ENCODE measurements at regions not wholly inside any gene's neighbourhood (a gene's known extent, or its start where the extent isn't known, plus 50 kb on each side); places are given as distances from the start of the nearest gene placed in this dataset.
A peak's percentile ranks its signal among the peaks of the same experiment; 100 is the strongest.

DNA sequence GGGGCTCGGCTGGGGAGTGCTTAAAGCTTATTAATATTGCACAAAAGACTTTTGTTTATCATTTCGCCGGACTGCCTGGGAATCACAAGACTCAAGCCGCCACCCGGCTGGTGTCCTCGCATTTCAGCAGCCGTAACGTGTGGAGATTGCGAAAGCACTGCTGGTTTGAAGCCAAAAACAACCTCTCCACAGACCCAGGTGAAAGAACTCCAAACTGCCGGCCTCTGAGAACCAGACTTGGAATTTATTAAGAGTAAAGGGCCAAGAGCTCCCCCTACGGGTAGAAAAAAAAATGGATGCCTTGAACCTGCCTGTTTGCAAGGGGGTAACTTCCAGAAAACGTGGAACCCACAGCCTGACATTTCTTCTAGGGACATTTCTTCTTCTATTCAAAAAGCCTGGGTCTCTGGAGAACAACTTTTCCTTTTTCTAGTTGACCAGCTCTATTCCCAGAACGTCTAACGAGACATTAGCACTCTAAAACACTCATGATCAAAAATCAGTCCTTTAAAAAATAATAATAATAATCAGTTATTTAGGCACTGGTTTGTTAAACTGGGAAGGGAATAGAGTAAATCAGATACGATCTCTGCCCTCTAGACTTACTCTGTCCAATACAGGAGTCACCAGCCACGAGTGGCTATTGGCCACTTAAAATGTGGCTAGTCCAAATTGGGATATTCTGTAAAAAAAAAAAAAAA is 216.3 kb downstream of the C1D start:
- Histone ChIP-seq H3K27me3 (ENCODE audit: control insufficient read depth in 1 of 2, insufficient read depth in 2 of 2, low read length in 2 of 2) (0 out of 5 replicates have a peak, but pooled peaks cover 0 to 3% of the 10 kb centered on the region in 2 experiments), H3K79me2 (ENCODE audit: insufficient read depth, low read length) (no peaks in the 10 kb centered on the region), H3K36me3 (replicated peaks in 1 of 2; ENCODE audit: control insufficient read depth in 1 of 2, insufficient read depth in 2 of 2, low read length in 2 of 2) (no peaks in the 10 kb centered on the region), H2AFZ (ENCODE audit: low read length) (no peak overlapping the region), H4K20me1 (ENCODE audit: insufficient read depth, low read length) (no peaks in the 10 kb centered on the region), H3K9ac (ENCODE audit: insufficient read depth, low read depth, low read length) (no peak overlapping the region), H3K9me3 (ENCODE audit: low read length) (no peaks in the 10 kb centered on the region), H3K27ac (ENCODE audit: extremely low read length, insufficient read depth, low read length) (no peak overlapping the region), H3K4me2 (ENCODE audit: low read depth, low read length) (peak overlapping the region; percentile 67), H3K4me1 (ENCODE audit: insufficient read depth, low read length) (peaks cover 7% of the 10 kb centered on the region), H3K4me3 (replicated peaks in 1 of 3; ENCODE audit: insufficient read depth in 1 of 3, low read depth in 2 of 3, low read length in 3 of 3) (peak overlapping the region in 1 of 3 experiments; percentile 0; a peak in 1 of 6 replicates)
- ChIA-PET POLR2A (no interaction called here), CTCF (ENCODE audit: low intra/inter-chr PET ratio, low total read pairs) (no interaction called here)
- in situ Hi-C loops (cut with HindIII; ENCODE audit: extremely low pct_ligation_motif_present, low pct_unique_long_range_greater_than_20kb) (loop anchor here (10.0 to 25.0 kb wide), 2 partner anchors 1259 to 1412 kb away; partner anchors contain the start of gene MEIS1), intact Hi-C loops (cut with micrococcal nuclease; ENCODE audit: unreplicated experiment) (loop anchor here (1.0 to 10.0 kb wide), 6 partner anchors 29 to 1832 kb away; no protein-coding TSS in a partner anchor)
- FAIRE-seq (peak; percentile 83), ATAC-seq (peak; percentile 93), DNase-seq (ENCODE audit: low spot score) (peak; percentile 94)
- 1% methylated on average over 16 of the region's 16 CpGs for WGBS (ENCODE audit: low lambda C conversion rate)
- no TSS peak for BruUV-seq (replicated peaks)
- TF ChIP-seq EED (CRISPR knock-in tag; IDR thresholded peaks at IDR 0.05) (no peak), THAP9 (CRISPR knock-in tag; IDR thresholded peaks at IDR 0.05; ENCODE audit: borderline replicate concordance) (no peak), PBX2 (CRISPR knock-in tag; IDR thresholded peaks at IDR 0.05) (no peak), TP53 (CRISPR knock-in tag; conservative IDR thresholded peaks at IDR 0.05) (no peak), MLLT10 (CRISPR knock-in tag; IDR thresholded peaks at IDR 0.05) (no peak), HOXA3 (CRISPR knock-in tag; IDR thresholded peaks at IDR 0.05) (peak; percentile 53; the same call in 1 of the 2 replicates), MTF1 (CRISPR knock-in tag; IDR thresholded peaks at IDR 0.05) (no peak), FLYWCH1 (CRISPR knock-in tag; IDR thresholded peaks at IDR 0.05) (no peak), SP140L (CRISPR knock-in tag; IDR thresholded peaks at IDR 0.05; ENCODE audit: borderline replicate concordance) (0 out of 2 replicates have a peak, but pooled peaks have one; percentile 42)
- TF ChIP-seq, protein P1, sequence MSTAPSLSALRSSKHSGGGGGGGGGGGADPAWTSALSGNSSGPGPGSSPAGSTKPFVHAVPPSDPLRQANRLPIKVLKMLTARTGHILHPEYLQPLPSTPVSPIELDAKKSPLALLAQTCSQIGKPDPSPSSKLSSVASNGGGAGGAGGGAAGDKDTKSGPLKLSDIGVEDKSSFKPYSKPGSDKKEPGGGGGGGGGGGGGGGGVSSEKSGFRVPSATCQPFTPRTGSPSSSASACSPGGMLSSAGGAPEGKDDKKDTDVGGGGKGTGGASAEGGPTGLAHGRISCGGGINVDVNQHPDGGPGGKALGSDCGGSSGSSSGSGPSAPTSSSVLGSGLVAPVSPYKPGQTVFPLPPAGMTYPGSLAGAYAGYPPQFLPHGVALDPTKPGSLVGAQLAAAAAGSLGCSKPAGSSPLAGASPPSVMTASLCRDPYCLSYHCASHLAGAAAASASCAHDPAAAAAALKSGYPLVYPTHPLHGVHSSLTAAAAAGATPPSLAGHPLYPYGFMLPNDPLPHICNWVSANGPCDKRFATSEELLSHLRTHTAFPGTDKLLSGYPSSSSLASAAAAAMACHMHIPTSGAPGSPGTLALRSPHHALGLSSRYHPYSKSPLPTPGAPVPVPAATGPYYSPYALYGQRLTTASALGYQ (CRISPR knock-in tag; IDR thresholded peaks at IDR 0.05), result no peak
- TF ChIP-seq, protein P2, sequence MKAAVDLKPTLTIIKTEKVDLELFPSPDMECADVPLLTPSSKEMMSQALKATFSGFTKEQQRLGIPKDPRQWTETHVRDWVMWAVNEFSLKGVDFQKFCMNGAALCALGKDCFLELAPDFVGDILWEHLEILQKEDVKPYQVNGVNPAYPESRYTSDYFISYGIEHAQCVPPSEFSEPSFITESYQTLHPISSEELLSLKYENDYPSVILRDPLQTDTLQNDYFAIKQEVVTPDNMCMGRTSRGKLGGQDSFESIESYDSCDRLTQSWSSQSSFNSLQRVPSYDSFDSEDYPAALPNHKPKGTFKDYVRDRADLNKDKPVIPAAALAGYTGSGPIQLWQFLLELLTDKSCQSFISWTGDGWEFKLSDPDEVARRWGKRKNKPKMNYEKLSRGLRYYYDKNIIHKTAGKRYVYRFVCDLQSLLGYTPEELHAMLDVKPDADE (CRISPR knock-in tag; IDR thresholded peaks at IDR 0.05), result no peak
- TF ChIP-seq, protein P3, sequence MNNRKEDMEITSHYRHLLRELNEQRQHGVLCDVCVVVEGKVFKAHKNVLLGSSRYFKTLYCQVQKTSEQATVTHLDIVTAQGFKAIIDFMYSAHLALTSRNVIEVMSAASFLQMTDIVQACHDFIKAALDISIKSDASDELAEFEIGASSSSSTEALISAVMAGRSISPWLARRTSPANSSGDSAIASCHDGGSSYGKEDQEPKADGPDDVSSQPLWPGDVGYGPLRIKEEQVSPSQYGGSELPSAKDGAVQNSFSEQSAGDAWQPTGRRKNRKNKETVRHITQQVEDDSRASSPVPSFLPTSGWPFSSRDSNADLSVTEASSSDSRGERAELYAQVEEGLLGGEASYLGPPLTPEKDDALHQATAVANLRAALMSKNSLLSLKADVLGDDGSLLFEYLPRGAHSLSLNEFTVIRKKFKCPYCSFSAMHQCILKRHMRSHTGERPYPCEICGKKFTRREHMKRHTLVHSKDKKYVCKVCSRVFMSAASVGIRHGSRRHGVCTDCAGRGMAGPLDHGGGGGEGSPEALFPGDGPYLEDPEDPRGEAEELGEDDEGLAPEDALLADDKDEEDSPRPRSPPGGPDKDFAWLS (CRISPR knock-in tag; IDR thresholded peaks at IDR 0.05; ENCODE audit: borderline replicate concordance), result no peak
- TF ChIP-seq, protein P4, sequence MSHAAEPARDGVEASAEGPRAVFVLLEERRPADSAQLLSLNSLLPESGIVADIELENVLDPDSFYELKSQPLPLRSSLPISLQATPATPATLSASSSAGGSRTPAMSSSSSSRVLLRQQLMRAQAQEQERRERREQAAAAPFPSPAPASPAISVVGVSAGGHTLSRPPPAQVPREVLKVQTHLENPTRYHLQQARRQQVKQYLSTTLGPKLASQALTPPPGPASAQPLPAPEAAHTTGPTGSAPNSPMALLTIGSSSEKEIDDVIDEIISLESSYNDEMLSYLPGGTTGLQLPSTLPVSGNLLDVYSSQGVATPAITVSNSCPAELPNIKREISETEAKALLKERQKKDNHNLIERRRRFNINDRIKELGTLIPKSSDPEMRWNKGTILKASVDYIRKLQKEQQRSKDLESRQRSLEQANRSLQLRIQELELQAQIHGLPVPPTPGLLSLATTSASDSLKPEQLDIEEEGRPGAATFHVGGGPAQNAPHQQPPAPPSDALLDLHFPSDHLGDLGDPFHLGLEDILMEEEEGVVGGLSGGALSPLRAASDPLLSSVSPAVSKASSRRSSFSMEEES (CRISPR knock-in tag; IDR thresholded peaks at IDR 0.05), result peak; percentile 83
